ENCODE measurements at regions not wholly inside any gene's neighbourhood (a gene's known extent, or its start where the extent isn't known, plus 50 kb on each side); places are given as distances from the start of the nearest gene placed in this dataset.

DNA sequence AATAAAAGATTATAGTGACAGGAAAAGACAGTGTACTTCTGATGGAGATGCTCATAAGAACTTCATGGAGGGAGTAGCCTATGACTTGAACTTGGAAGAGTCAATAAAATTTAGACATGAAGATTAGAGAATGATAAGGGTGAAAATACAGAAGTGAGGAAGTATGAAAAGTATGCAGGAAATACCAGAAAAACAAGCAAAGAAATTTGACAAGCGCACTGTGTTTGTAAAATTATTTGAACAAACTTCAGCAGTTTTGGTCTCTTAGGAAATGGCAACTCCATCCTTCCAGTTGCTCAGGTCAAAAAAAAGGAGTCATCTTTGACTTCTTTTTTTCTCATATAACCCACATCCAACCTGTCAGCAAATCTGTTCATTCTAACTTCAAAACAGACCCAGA is 864.0 kb upstream of the ZEB2 start (continued):
- TF ChIP-seq, protein P1, sequence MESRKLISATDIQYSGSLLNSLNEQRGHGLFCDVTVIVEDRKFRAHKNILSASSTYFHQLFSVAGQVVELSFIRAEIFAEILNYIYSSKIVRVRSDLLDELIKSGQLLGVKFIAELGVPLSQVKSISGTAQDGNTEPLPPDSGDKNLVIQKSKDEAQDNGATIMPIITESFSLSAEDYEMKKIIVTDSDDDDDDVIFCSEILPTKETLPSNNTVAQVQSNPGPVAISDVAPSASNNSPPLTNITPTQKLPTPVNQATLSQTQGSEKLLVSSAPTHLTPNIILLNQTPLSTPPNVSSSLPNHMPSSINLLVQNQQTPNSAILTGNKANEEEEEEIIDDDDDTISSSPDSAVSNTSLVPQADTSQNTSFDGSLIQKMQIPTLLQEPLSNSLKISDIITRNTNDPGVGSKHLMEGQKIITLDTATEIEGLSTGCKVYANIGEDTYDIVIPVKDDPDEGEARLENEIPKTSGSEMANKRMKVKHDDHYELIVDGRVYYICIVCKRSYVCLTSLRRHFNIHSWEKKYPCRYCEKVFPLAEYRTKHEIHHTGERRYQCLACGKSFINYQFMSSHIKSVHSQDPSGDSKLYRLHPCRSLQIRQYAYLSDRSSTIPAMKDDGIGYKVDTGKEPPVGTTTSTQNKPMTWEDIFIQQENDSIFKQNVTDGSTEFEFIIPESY (IDR thresholded peaks at IDR 0.05; ENCODE audit: extremely low read depth, insufficient replicate concordance, low read length): no peak
- no peak for TF ChIP-seq YY1 (IDR thresholded peaks at IDR 0.05; ENCODE audit: extremely low read depth, insufficient replicate concordance, low read depth, low read length)
- TF ChIP-seq, protein P2, sequence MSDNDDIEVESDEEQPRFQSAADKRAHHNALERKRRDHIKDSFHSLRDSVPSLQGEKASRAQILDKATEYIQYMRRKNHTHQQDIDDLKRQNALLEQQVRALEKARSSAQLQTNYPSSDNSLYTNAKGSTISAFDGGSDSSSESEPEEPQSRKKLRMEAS (IDR thresholded peaks at IDR 0.05): no peak

DNA sequence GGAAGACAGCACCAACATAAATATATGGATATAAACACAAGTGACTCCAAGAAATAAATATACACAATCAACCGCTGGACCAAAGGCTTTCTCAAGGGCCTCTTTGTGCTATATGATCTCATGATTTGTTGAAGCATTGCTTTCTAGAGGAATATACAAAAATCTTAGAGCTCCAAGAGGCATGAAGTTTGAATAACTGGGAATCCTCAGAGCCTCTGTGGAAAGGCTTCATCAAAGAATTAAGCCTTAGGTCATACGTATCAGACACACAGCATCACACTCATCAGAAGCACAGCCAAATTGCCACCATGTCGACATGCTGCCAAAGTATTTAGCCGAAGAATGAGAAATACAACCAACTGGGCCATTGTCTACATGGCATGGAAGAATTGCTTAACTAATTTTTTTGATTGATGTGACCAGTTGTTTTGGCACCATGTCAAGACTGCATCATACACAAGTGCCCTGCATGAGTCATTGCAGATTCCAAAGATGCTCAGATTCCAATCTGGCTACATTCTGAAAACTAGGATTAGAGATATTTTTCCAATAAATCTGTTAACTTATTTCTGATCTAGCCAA is 860.6 kb upstream of the ZEB2 start:
- BruUV-seq (replicated peaks): no TSS peak
- no peak overlapping the region for H3K4me3 ChIP-seq (replicated peaks in 1 of 2; ENCODE audit: low read depth in 1 of 2, low read length in 2 of 2)
- TF ChIP-seq, protein P3, sequence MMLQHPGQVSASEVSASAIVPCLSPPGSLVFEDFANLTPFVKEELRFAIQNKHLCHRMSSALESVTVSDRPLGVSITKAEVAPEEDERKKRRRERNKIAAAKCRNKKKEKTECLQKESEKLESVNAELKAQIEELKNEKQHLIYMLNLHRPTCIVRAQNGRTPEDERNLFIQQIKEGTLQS (IDR thresholded peaks at IDR 0.05): no peak
- TF ChIP-seq POLR2AphosphoS5 (IDR thresholded peaks at IDR 0.05; ENCODE audit: low read depth, low read length) (no peak), POLR2A (IDR thresholded peaks at IDR 0.05; ENCODE audit: borderline replicate concordance, extremely low read depth, insufficient read depth, insufficient read length) (no peak), FOSL1 (IDR thresholded peaks at IDR 0.05; ENCODE audit: low read depth) (no peak), ZFX (IDR thresholded peaks at IDR 0.05) (no peak), ELF1 (IDR thresholded peaks at IDR 0.05; ENCODE audit: borderline replicate concordance, low read depth) (no peak)
- H3K4me1 ChIP-seq (ENCODE audit: control insufficient read depth in 1 of 2, insufficient read depth in 2 of 2, low read length in 2 of 2): peaks cover 0 to 8% of the 10 kb centered on the region in 2 experiments; a peak in 2 of 4 replicates
- H3K79me2 ChIP-seq (ENCODE audit: insufficient read depth, low read length): no peaks in the 10 kb centered on the region
- H3K9me2 ChIP-seq (ENCODE audit: insufficient read depth): no peaks in the 10 kb centered on the region; the same call in 1 of the 2 replicates
- H2AFZ ChIP-seq (ENCODE audit: low read depth, low read length, poor library complexity, severe bottlenecking): no peak overlapping the region
- no peaks in the 10 kb centered on the region for H4K20me1 ChIP-seq (ENCODE audit: insufficient read depth)
- no peak overlapping the region for H3K27ac ChIP-seq (ENCODE audit: low read depth, low read length)
- H3K27me3 ChIP-seq (ENCODE audit: insufficient read depth, low read length): no peaks in the 10 kb centered on the region
- H3K36me3 ChIP-seq (ENCODE audit: control insufficient read depth in 1 of 2, insufficient read depth in 2 of 2, low read length in 2 of 2): no peaks in the 10 kb centered on the region
- H3K4me2 ChIP-seq (ENCODE audit: low read length): no peak overlapping the region
- DNase-seq (ENCODE audit: low read depth, low spot score): peak; percentile 12
- POLR2A ChIA-PET: no interaction called here
- no peak; the same call in 1 of the 2 replicates for ATAC-seq
- H3K9ac ChIP-seq (ENCODE audit: low read length): no peak overlapping the region
- H3K9me3 ChIP-seq (ENCODE audit: control insufficient read depth in 1 of 2, insufficient read depth in 1 of 2, low read depth in 1 of 2, low read length in 2 of 2): no peaks in the 10 kb centered on the region
- intact Hi-C loops (cut with micrococcal nuclease): no loop called here
- CTCF ChIA-PET: no interaction called here
- RAD21 ChIA-PET (ENCODE audit: low non-redundant PET in 1 of 2, low total read pairs in 2 of 2, uncharacterized antibody in 2 of 2, unreplicated experiment in 2 of 2): no interaction called here
